HG03439 (cell line): ENCODE measurements at regions not wholly inside any gene's neighbourhood (a gene's known extent, or its start where the extent isn't known, plus 50 kb on each side); places are given as distances from the start of the nearest gene placed in this dataset.

Experiments used
- ATAC-seq: cut with Tn5 transposase; IDR thresholded peaks from one replicate; pipeline ENCODE4 v1.9.1; 2021; ENCODE audit warnings: mild to moderate bottlenecking, moderate library complexity; ENCODE audit not compliant: unreplicated experiment

DNA sequence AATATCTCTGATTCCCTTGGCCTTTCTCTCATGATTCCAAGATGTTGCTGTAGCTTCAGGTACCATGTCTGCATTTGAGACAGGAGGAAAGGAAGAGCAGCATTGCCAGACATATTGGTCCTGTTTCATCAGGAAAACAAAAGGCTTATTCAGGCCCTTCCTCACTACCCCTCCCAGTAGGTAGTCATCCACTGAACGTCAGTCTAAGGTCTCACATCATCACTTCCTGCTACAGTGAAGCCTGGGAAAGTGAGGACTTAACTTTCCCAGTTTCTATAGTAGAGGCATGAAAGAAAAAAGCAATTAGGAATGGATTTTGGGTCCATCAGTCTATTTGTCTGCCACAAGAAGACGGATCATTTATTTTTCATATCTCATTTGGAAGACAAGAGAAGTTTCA, 85.7 kb upstream of the SOX4 start:
- no peak for ATAC-seq

- no peak for ATAC-seq
Observed at GRCh38 chr6:21508753-21509152, 84.8 kb upstream of the SOX4 start.

DNA sequence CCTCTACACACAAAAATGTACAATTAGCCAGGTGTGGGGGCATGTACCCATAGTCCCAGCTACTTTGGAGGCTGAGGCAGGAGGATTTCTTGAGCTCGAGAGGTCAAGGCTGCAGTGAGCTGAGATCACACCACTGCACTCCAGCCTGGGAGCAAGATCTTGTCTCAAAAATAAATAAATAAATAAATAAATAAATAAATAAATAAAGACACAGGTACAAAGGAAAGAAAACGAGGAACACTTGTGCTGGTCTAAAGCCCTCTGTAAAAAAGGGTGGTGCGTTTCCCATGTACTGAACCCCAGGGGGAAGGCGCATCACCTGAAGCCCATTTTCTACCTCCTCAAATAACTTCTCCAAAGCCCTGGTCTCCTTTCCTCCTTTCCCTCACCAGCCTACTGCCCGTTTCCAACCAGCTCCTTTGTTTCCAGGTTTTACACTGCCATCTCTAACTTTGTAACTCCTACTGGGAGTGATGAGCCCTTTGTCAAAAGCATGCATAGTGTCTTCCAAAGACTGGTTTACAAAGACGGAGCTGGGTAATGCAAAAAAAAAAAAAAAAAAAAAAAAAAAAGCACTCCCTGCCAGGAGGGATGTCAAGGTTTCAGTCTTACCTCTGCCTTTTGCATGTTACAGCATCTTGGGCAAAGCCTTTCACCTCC, 81.5 kb upstream of the SOX4 start:
- no peak for ATAC-seq

GRCh38 chr6:21514288-21514687, 79.3 kb upstream of the SOX4 start:
- ATAC-seq, result no peak

GRCh38 chr6:21518317-21518716, 75.2 kb upstream of the SOX4 start:
- no peak for ATAC-seq

GRCh38 chr6:21519642-21520041, 73.9 kb upstream of the SOX4 start:
- no peak for ATAC-seq

DNA sequence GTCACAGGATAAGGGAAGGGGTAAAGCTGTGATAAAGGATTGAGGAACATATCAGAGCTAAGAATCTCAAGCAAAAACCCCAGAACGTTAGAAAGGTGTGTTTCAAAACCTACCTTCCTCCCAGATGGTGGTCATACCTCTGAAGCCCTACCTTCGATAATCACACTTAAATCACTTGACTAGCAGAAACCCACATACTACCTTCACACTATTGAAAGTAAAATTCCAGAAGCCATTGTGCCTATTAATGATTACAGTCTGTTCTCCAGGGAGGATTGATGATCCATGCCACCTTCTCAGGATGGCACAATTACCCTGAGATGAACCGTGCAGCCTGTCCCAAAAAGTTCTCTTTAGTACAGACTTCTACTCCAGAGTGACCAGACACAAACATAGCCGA, 72.3 kb upstream of the SOX4 start:
- no peak for ATAC-seq

DNA sequence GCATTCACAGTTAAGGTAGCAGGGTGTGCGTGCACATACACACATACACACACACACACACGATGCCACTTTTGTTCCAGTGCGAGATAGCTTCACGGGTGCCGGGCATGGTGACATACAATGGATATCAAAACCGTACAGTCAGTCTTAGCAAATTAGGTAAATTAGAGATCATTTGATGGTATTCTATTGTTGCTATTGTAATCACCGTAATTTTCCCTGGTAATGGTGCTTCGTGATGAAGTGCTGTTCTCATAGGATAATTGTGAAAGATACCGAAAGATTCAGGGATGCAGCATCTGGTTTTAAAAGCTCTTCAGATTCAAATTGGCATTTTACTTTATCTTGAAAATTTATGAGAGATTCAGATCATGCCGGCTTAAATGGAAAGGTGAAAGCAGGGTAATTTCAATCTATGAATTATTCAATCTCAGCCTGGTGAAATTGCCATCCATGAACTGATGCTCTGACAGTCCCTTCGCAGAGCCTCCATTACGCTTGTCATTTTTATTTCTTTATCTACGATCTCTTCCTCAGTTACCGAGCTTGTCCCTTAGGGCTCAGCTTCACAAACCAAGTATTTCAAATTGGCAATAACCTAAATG, 71.3 kb upstream of the SOX4 start:
- no peak for ATAC-seq

DNA sequence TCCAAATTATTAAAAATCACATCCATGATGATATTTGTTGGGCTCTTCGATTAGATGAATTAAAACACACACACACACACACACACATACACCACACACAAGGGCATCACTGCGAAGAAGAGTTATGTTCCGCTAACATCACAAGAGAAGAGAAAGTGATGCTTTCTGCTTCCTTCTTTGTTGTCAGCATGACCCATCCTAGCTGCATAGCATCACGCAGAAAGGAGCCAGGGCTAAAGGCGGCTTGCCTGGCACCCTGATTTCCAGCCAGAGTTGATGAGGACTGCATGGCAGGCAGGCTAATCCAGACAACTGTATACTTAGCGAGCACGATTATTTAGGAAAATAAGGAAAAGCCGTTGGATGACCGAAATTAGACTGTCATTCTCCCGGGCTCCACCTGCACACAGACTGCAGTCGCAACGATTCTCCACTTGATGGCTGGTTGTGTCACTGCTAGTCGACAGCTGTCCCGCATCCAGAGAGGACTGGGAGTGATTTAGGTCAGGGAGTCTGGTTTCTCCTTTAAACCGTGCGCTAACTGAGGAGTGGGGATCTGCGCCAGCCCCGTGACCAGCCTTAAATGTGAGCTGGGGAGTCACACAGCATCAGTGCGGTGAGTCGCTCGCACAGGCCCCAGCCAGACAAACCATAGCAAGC, 70.6 kb upstream of the SOX4 start:
- no peak for ATAC-seq

DNA sequence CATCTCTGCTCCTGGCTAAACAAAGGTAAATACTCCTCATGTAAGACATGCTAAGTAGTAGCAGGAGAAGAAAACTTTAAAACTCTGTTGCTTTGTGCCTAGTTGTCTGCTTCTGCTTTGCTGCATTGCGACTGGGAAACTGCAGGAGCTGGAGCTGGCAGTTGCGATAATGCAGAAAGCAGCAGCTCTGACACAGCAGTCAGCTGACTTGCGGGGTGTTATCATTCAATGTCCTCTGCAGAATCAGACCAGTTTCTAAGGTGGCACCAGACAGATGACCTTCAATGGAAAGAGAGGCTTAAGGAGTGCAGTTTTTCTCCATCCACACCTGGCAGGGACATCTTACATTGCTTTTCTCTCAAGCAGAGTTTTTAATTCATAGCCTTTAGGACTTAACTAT, 69.9 kb upstream of the SOX4 start:
- ATAC-seq, result no peak

DNA sequence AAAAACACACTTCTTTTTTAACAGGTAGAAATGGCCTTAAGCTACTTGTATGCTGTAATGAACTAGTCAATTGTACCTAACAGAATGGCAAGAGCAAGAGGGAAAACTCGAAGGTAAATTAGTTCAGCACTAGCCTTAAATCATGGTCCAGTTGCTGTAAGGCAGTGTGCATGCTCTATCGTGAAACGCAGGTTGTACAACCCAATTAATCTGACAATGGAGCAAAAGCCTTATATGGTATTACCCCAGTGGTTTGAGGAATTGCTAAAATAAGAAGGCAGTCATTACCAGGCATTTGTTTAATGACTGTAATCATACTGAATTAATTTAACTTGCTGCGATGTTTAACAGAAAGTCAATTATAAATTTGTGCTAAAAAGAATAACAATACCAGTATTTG, 69.3 kb upstream of the SOX4 start:
- ATAC-seq, result no peak

GRCh38 chr6:21526974-21527373, 66.6 kb upstream of the SOX4 start:
- no peak for ATAC-seq

DNA sequence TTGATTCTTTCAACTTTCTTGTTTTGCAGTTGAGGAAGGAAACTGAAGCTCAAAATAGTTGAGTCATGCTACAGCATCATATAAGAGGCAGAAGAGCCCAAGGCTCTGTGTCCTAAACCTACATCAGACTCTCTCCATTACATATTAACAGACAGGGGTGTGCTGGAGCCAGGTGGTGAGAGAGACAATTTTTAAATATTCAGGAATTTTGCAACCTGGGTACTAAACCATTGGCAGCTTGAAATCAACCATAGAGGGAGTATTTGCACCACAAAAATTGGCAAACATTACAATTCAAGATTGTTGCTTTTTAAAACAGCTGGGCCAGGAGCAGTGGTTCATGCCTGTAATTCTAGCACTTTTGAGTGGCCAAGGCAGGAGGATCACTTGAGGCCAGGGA, 65.8 kb upstream of the SOX4 start:
- no peak for ATAC-seq

GRCh38 chr6:21529431-21529830, 64.1 kb upstream of the SOX4 start:
- ATAC-seq, result no peak

GRCh38 chr6:21531393-21531792, 62.2 kb upstream of the SOX4 start:
- no peak for ATAC-seq

DNA sequence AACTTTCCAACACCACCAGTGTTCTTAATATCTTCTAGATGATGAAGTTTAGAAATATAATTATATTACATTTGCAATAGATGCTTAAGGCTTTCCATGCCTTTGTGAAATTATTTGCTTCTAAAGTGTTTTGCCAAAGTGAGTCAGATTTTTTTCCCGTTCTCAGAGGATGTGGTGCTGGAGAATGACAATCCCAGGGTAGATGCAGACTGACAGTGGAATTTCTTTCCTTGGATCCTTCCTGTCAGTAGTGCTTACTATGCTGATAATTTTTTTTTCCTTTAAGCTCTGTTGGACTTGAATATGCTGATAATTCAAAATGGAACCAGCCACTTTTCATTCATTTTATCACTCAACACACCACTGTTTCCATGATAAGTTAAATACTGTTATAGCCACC, 59.9 kb upstream of the SOX4 start:
- no peak for ATAC-seq

DNA sequence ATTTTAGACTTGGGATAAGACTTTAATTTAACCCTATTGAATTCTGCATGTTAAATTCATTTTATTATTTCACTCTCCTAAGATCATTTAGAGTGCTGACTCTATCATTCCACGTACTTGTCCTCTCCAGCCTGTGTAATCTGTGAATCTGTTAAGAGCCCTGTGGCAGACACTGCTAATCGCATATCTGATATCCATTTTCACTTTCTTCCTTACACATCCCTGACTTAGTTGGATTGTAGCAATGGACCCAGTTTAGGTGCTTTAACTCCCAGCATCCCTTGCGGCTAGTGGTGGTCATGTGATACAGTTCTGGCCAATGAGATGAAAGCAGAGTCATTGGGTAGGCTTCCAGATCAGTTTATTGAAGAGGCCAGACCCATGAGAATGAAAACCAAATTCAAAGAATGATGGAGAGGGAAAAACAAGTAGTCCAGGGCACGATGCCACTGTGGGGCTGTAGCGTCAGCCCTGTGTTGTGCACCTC, 57.2 kb upstream of the SOX4 start:
- ATAC-seq, result no peak

DNA sequence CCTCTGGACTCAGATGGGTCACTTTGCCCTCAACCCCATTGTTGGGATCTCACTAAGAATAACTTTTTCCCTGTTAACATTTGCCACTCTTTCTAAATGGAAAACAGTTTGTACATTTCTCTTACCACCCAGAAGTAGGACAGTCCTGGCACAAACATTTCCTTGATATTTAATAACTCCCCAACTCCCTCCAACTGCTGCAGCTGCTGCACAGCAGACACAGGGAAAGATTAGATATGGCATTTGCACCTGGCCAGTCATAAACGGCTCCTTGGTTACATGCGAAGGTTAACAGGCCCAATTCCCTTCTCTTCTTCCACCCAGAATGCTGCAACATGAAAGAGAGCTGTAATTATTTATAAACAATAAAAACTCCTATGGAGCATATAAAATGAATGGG, 55.9 kb upstream of the SOX4 start:
- ATAC-seq, result no peak

DNA sequence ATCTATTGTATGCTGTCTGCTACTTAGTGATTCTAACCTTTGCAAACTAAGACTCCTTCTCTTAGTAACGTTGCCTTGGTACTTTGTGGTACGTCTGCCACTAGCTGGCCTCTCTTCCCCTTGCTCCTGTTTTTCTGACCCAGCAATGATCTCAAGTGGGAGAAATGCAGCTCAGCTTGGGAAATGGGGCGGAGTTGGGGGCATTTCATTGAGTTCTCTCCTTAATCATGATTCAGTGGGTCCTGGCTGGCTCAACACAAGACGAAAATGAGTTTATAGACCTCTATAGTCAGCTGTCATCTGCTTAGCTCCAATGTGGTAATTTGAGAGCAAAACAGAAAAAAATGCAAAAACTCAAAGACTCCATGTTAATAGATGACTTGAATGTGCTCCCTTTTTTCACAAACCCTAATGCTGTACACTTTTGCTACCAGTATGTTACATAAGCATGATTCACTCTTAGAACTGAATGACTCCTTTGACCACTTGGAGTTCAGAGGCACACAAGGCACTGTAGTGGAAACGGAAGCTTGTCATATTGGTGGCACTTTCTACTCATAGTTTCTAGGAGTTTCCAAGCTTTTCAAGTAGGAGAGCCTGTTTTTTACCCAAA, 55.3 kb upstream of the SOX4 start:
- ATAC-seq, result no peak

- no peak for ATAC-seq
Observed at GRCh38 chr6:21539621-21540100, 53.9 kb upstream of the SOX4 start.
